KMS-11 (cell line): ENCODE measurements at regions not wholly inside any gene's neighbourhood (a gene's known extent, or its start where the extent isn't known, plus 50 kb on each side); places are given as distances from the start of the nearest gene placed in this dataset.

Experiments used
- H2AFZ ChIP-seq: fragments of 200-600 bp; sonication (generic); 2 replicates; pipeline ENCODE4 v1.6.1; 2016; ENCODE audit warnings: antibody characterized with exemption, mixed run types, low read depth
- H3K27ac ChIP-seq: fragments of 200-600 bp; sonication (generic); 2 replicates; pipeline ENCODE4 v1.6.1; 2016; ENCODE audit warnings: mild to moderate bottlenecking, mixed run types
- H3K27me3 ChIP-seq: fragments of 200-600 bp; sonication (generic); 2 replicates; pipeline ENCODE4 v1.6.1; 2017; ENCODE audit warnings: mild to moderate bottlenecking, low read depth, mixed run types, moderate library complexity; ENCODE audit not compliant: insufficient read depth
- H3K36me3 ChIP-seq: fragments of 200-600 bp; sonication (generic); 2 replicates; pipeline ENCODE4 v1.6.1; 2017; ENCODE audit warnings: mild to moderate bottlenecking, mixed run types; ENCODE audit not compliant: insufficient read depth
- H3K4me1 ChIP-seq: fragments of 200-600 bp; sonication (generic); 2 replicates; pipeline ENCODE4 v1.6.1; 2016; ENCODE audit warnings: mild to moderate bottlenecking, low read depth, mixed run types; ENCODE audit not compliant: poor library complexity, severe bottlenecking
- H3K4me2 ChIP-seq: fragments of 200-600 bp; sonication (generic); 2 replicates; pipeline ENCODE4 v1.7.0; 2016; ENCODE audit warnings: mild to moderate bottlenecking, mixed run types
- H3K4me3 ChIP-seq: fragments of 200-600 bp; sonication (generic); IDR thresholded peaks from 2 replicates; pipeline ENCODE4 v1.6.1; 2017; ENCODE audit warnings: low read depth, low read length, mixed read lengths; ENCODE audit not compliant: insufficient read depth
- H3K79me2 ChIP-seq: fragments of 200-600 bp; sonication (generic); 2 replicates; pipeline ENCODE4 v1.6.1; 2016; ENCODE audit warnings: low read depth, mixed run types; ENCODE audit not compliant: insufficient read depth
- H3K9ac ChIP-seq: fragments of 200-600 bp; sonication (generic); 2 replicates; pipeline ENCODE4 v1.6.1; 2016; ENCODE audit warnings: mild to moderate bottlenecking, mixed run types
- H4K20me1 ChIP-seq: fragments of 200-600 bp; sonication (generic); 2 replicates; pipeline ENCODE4 v1.6.1; 2016; ENCODE audit warnings: mild to moderate bottlenecking, mixed run types; ENCODE audit not compliant: insufficient read depth
- TF ChIP-seq, protein P1 (sequence below): fragments of 200-600 bp; sonication (generic); conservative IDR thresholded peaks from 2 replicates; pipeline ENCODE4 v1.6.1; 2017; ENCODE audit warnings: low read depth, mild to moderate bottlenecking, antibody characterized with exemption, low read length, moderate library complexity, mixed read lengths

DNA sequence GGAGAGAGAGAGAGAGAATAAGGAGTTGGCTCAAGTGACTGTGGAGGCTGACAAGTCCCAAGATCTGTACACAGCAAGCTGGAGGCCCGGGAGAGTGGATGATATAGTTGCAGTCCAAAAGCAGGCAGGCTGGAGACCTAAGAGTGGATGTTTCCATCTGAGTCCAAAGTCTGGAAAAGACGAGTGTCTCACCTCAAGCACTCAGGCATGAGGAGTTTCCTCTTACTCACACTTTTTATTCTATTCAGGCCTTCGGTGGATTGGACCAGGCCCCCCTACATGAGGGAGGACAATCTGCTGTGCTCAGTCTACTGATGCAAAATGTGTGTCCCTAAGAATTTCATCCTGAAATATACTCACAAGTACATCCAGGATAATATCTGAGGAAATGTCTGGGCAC, 484.6 kb downstream of the VRK1 start:
- TF ChIP-seq, protein P1, sequence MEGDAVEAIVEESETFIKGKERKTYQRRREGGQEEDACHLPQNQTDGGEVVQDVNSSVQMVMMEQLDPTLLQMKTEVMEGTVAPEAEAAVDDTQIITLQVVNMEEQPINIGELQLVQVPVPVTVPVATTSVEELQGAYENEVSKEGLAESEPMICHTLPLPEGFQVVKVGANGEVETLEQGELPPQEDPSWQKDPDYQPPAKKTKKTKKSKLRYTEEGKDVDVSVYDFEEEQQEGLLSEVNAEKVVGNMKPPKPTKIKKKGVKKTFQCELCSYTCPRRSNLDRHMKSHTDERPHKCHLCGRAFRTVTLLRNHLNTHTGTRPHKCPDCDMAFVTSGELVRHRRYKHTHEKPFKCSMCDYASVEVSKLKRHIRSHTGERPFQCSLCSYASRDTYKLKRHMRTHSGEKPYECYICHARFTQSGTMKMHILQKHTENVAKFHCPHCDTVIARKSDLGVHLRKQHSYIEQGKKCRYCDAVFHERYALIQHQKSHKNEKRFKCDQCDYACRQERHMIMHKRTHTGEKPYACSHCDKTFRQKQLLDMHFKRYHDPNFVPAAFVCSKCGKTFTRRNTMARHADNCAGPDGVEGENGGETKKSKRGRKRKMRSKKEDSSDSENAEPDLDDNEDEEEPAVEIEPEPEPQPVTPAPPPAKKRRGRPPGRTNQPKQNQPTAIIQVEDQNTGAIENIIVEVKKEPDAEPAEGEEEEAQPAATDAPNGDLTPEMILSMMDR = no peak
- H3K36me3 ChIP-seq = no peaks in the 10 kb centered on the region
- no peaks in the 10 kb centered on the region for H3K4me1 ChIP-seq
- no peaks in the 10 kb centered on the region for H3K79me2 ChIP-seq
- no peak overlapping the region for H2AFZ ChIP-seq
- H4K20me1 ChIP-seq = no peaks in the 10 kb centered on the region
- no peak overlapping the region for H3K4me3 ChIP-seq
- H3K4me2 ChIP-seq = no peak overlapping the region
- H3K27ac ChIP-seq = no peak overlapping the region
- no peaks in the 10 kb centered on the region for H3K27me3 ChIP-seq
- H3K9ac ChIP-seq = no peak overlapping the region

DNA sequence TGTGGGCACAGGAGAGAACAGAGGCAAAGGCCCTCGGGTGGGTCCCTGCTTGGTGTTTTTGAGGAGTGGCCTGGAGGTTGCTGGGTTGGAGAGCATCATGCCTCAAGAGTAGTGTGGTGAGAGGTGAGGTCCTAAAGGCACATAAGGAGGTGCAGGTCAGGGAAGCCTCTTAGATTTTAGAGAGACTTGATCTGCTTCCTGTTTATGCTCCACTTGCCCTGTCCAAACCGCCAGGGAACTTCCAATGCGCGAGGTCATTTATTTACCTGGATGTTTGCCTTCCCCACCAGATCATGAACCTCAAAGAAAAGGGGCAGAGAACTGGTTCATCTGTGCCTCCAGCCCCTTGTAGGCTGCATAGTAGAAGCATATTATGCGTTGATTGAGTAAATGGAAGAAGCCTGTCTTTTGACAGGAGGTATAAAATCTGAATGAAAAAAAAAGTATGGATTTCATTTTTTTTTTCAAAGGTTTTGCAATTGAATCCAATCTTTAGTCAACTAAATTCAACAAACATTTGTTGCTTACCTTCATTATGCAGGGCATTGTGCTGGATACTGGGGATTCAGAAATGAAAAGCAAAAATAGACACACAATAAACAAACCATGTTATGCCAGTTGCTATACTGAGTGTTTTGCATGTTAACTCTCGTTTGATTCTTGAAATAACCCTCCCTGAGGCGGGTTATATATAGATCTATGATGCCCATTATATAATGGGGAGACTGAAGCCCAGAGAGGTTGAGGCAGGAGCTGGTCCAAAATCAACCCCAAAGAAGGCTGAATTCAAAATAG, 485.2 kb downstream of the VRK1 start:
- Histone ChIP-seq H3K4me2 (no peak overlapping the region), H3K27me3 (no peaks in the 10 kb centered on the region)

DNA sequence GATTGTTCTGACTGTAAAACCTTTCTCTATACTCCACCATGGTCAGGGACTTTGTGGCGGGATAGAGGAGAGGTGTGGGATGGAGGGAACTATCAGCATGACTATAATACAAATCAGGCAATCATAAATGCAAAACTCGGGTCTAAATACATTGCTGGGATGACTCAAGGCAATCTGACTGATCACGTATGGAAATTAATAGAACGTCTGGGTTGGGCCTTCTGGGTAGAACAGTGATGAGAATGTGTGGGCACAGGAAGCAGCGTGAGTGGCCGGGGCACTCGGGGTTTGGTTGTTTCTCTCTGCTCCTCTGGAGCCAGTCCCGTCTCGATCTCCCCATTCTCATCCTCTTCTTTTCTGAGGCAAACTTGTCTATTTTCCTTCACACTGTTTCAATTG, 485.8 kb downstream of the VRK1 start:
- no peaks in the 10 kb centered on the region for H3K36me3 ChIP-seq
- no peak overlapping the region for H3K27ac ChIP-seq
- TF ChIP-seq, protein P1 = no peak
- no peaks in the 10 kb centered on the region for H3K27me3 ChIP-seq
- H3K9ac ChIP-seq = no peak overlapping the region
- H3K4me1 ChIP-seq = no peaks in the 10 kb centered on the region
- H4K20me1 ChIP-seq = no peaks in the 10 kb centered on the region
- no peaks in the 10 kb centered on the region for H3K79me2 ChIP-seq
- H3K4me3 ChIP-seq = no peak overlapping the region
- no peak overlapping the region for H3K4me2 ChIP-seq
- no peak overlapping the region for H2AFZ ChIP-seq

More for the DNA sequence above, 485.2 kb downstream of the VRK1 start:
- Histone ChIP-seq H3K9ac (no peak overlapping the region), H3K79me2 (no peaks in the 10 kb centered on the region), H3K4me1 (no peaks in the 10 kb centered on the region), H4K20me1 (no peaks in the 10 kb centered on the region), H3K36me3 (no peaks in the 10 kb centered on the region), H3K27ac (no peak overlapping the region), H2AFZ (no peak overlapping the region), H3K4me3 (no peak overlapping the region)
- TF ChIP-seq, protein P1 = no peak

DNA sequence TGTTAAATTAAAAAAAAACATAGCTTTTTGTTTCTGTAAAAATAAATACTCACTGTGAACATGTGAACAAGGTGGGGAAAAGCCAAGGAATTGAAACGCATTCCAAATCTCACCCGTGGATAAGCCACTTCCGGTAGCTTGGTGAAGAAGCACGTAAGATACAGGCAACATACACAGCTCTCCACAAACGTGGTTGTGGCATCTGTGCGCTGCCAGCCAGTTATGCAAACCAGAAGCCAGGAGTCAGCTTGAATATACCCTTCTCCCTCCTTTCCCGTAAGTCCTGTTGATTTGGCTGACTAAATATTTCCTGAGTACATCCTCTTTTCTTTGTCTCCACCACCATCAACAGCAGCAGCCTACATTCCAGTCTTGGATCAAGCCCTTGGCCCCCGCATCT, 486.2 kb downstream of the VRK1 start:
- no peaks in the 10 kb centered on the region for H4K20me1 ChIP-seq
- H3K4me2 ChIP-seq = no peak overlapping the region
- no peak overlapping the region for H2AFZ ChIP-seq
- no peaks in the 10 kb centered on the region for H3K27me3 ChIP-seq
- TF ChIP-seq, protein P1 = no peak
- H3K9ac ChIP-seq = no peak overlapping the region
- no peaks in the 10 kb centered on the region for H3K79me2 ChIP-seq
- no peak overlapping the region for H3K4me3 ChIP-seq
- no peaks in the 10 kb centered on the region for H3K36me3 ChIP-seq
- no peaks in the 10 kb centered on the region for H3K4me1 ChIP-seq
- no peak overlapping the region for H3K27ac ChIP-seq
